Vagina (tissue), 2 donors: ENCODE measurements at regions not wholly inside any gene's neighbourhood (a gene's known extent, or its start where the extent isn't known, plus 50 kb on each side); places are given as distances from the start of the nearest gene placed in this dataset.
"Not testable (repeated sequence)": the region's sequence is repeated elsewhere in the genome, so short reads cannot be mapped to it uniquely, and the experiment has no call there.

ENCODE experiments used
- CTCF ChIP-seq, 3 experiments: fragments of 450-650 bp in 2 of 3; fragments of 200-600 bp in 1 of 3; sonication (generic) in 1 of 3; IDR thresholded peaks; one replicate each; pipeline ENCODE4 v1.5.1; 2017 to 2019; ENCODE audit warnings: antibody characterized with exemption in 3 of 3, mild to moderate bottlenecking in 2 of 3, moderate library complexity in 2 of 3
- POLR2A ChIP-seq, 2 donors: fragments of 450-650 bp; IDR thresholded peaks; one replicate each; pipeline ENCODE4 v1.6.1; 2017; ENCODE audit warnings: antibody characterized with exemption in 2 of 2, mild to moderate bottlenecking in 2 of 2, moderate library complexity in 2 of 2
- POLR2AphosphoS5 ChIP-seq, 2 donors: sonication (generic); formaldehyde crosslinking; IDR thresholded peaks; one replicate each; pipeline ENCODE4 v1.9.0; 2017; ENCODE audit warnings: antibody characterized with exemption in 2 of 2, mild to moderate bottlenecking in 2 of 2, low read depth in 1 of 2; ENCODE audit not compliant: insufficient read depth in 1 of 2

GRCh38 chr3:195637473-195638233, 53.9 kb upstream of the APOD start:
- not testable (repeated sequence) for TF ChIP-seq CTCF (IDR thresholded peaks at IDR 0.05); POLR2A (IDR thresholded peaks at IDR 0.05); POLR2AphosphoS5 (IDR thresholded peaks at IDR 0.05; ENCODE audit: insufficient read depth in 1 of 2, low read depth in 1 of 2)
